Muscle layer of duodenum (tissue), 2 donors: ENCODE measurements at regions not wholly inside any gene's neighbourhood (a gene's known extent, or its start where the extent isn't known, plus 50 kb on each side); places are given as distances from the start of the nearest gene placed in this dataset.

Experiments
- H3K27ac ChIP-seq: one replicate; pipeline ENCODE4 v1.7.0; 2013; ENCODE audit warnings: mild to moderate bottlenecking, low read length
- H3K27me3 ChIP-seq: one replicate; pipeline ENCODE4 v1.7.0; 2013; ENCODE audit warnings: low read depth, mild to moderate bottlenecking, control low read depth, low read length
- H3K36me3 ChIP-seq, 2 donors: one replicate each; pipeline ENCODE4 v1.7.0; 2013; ENCODE audit warnings: low read length in 2 of 2, control low read depth in 1 of 2, mild to moderate bottlenecking in 1 of 2; ENCODE audit not compliant: insufficient read depth in 2 of 2, control insufficient read depth in 1 of 2
- H3K4me1 ChIP-seq, 2 donors: one replicate each; pipeline ENCODE4 v1.7.0; 2013; ENCODE audit warnings: low read length in 2 of 2, mild to moderate bottlenecking in 2 of 2, control low read depth in 1 of 2, moderate library complexity in 1 of 2; ENCODE audit not compliant: insufficient read depth in 2 of 2, control insufficient read depth in 1 of 2
- H3K4me3 ChIP-seq, 2 donors: one replicate each; pipeline ENCODE4 v1.7.0; 2013; ENCODE audit warnings: low read length in 2 of 2, low read depth in 1 of 2, mild to moderate bottlenecking in 1 of 2
- H3K9me3 ChIP-seq, 2 donors: one replicate each; pipeline ENCODE4 v1.7.0; 2013; ENCODE audit warnings: low read length in 2 of 2, control low read depth in 1 of 2, mild to moderate bottlenecking in 1 of 2; ENCODE audit not compliant: control insufficient read depth in 1 of 2
- donor health status: healthy.

DNA sequence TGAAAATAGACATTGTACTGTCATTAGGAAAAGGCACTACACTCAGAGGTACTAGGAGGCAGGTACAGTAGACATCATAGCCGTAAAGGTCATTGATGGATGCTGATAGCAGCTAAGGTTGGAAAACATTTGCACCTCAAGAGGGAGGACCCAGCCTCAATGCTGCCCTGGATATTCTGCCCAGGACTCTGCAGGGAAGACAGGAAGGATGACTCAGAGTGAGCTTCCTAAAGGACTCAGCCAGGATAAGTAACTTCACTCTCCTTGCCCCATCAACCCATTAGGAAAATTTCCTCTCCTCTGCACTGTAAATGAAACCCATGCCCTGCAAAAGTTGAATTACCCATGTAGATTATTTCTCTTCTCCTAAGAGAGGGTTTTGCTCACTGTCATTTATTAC lies 617.9 kb upstream of the MKI67 start:
- H3K9me3 ChIP-seq = no peaks in the 10 kb centered on the region
- no peaks in the 10 kb centered on the region for H3K27me3 ChIP-seq

DNA sequence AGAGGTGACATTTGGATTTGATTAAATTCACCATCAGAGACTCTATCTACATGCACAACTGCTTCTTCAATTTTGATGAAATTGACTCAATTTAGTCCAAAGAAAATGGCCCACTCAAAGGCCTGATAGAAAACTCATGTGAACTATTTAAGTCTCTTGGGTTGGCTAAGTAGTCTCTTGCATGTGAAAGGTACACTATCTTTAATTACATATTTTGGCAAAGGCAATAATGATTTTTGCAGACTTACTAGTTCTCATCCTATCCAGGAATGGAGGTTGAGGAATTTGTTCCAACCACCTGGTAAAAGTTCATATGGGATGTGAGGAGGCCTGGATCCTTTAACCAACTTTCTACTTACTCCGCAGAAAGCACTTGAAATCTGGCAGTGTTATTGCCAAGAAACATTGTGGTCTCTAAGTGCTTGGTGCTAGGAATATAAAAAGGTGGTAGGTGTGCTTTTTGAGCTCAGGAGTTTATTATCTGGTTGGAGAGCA lies 618.6 kb upstream of the MKI67 start:
- no peaks in the 10 kb centered on the region for H3K9me3 ChIP-seq
- H3K36me3 ChIP-seq = no peaks in the 10 kb centered on the region
- H3K27ac ChIP-seq = no peak overlapping the region
- H3K27me3 ChIP-seq = no peaks in the 10 kb centered on the region
- H3K4me1 ChIP-seq = no peaks in the 10 kb centered on the region
- H3K4me3 ChIP-seq = no peak overlapping the region

More for the DNA sequence above, 617.9 kb upstream of the MKI67 start:
- no peaks in the 10 kb centered on the region for H3K36me3 ChIP-seq
- no peaks in the 10 kb centered on the region for H3K4me1 ChIP-seq
- no peak overlapping the region for H3K4me3 ChIP-seq
- H3K27ac ChIP-seq = no peak overlapping the region

DNA sequence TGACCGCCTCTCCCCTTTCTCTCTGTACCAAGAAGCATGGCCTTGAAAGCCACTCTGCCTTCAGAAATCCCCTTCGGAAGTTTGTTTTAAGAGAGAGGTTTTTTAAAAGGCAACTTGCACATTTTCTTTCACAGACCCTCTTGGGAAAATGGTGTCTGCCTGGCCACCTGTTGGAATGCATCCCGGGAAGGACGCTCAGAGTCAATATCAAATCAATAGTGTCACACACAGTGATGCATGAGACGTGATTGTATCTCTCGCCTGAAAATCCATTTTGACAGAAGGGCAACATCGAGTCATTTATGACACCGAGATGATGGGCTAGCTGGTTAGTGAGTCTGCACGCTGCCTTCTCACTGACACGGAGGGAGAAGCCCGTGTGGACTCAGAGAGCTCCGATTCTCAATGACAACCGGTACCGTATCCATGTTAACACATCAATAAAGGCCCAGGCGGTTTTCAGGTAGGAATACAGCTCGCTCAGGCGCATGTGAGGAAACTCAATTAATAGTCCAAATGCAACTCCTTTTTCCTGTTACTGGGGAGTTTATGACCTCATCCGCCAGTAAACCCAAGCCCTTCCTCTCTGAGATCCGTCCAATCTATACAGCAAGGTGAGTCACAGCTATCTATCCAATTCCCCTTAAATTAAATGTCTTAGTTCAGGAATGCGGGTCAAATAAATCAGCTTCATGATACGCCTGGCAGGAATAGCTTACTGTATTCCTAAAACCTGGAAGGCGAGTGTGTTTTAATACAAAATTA lies 621.5 kb upstream of the MKI67 start:
- H3K9me3 ChIP-seq = peaks cover 0 to 2% of the 10 kb centered on the region in 2 donors
- no peaks in the 10 kb centered on the region for H3K36me3 ChIP-seq
- H3K4me3 ChIP-seq = no peak overlapping the region
- no peak overlapping the region for H3K27ac ChIP-seq
- H3K4me1 ChIP-seq = no peaks in the 10 kb centered on the region
- no peaks in the 10 kb centered on the region for H3K27me3 ChIP-seq

DNA sequence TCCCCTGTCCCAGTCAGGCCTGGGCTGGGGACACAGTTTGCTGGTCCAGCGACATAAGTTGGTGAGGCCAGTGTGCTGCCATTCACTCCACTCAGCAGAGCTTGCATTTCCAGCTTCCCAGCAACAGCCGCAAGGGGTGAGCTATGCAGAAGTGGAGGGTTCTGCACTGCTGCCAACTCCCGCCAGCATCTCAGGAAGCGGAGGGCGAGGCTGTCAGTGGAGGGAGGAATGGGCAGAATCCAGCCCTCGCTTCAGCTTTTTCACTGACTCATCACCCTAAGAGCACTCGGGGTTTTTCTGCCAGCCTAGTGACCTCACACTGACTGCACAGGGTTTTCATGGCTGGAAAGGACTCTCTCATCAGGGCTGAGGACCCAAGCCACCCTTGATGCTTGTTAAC lies 625.1 kb upstream of the MKI67 start:
- no peaks in the 10 kb centered on the region for H3K4me1 ChIP-seq
- H3K36me3 ChIP-seq = no peaks in the 10 kb centered on the region
- no peak overlapping the region for H3K27ac ChIP-seq
- H3K27me3 ChIP-seq = no peaks in the 10 kb centered on the region
- no peak overlapping the region for H3K4me3 ChIP-seq
- peaks cover 0 to 2% of the 10 kb centered on the region in 2 donors for H3K9me3 ChIP-seq

DNA sequence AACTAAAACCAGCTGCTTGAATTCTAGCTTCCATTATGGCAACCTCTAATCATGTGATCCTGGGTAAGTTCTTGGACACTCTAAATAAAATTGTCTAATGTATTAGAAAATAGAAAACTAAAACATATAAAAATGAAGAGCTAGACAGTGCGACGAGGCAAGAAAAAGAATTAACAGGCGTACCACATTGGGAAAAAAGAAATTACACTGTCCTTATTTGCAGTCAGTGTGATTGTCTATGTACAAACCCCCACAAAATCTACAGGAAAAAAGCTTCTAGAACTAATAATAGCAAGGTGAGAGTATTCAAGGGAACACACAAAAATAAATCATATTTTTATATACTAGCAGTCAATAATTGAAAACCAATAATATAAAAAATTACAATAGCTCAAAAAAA lies 625.6 kb upstream of the MKI67 start:
- Histone ChIP-seq H3K36me3 (no peaks in the 10 kb centered on the region), H3K4me1 (no peaks in the 10 kb centered on the region), H3K4me3 (no peak overlapping the region), H3K9me3 (peaks cover 0 to 2% of the 10 kb centered on the region in 2 donors), H3K27me3 (no peaks in the 10 kb centered on the region), H3K27ac (no peak overlapping the region)

DNA sequence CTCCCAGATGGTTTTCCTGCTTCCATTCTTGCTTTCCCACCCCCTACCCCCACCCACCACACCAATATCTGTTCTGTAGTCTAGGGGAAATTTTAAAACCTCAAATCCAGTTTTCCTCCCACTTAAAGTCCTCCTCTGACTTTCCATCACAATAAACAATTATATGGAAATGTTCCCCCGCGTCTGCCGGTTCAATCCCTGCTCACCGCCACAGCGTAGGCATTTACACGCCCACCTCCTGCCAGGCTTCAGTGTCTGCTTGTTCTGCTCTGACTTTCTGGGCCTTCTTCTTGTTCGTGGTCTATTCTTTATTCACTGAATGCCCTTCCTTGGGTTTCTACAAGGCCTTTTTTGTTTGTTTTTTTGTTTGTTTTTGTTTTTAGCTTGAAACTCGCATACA lies 633.0 kb upstream of the MKI67 start:
- no peaks in the 10 kb centered on the region for H3K36me3 ChIP-seq
- no peak overlapping the region for H3K27ac ChIP-seq
- H3K27me3 ChIP-seq = no peaks in the 10 kb centered on the region
- H3K4me3 ChIP-seq = no peak overlapping the region
- no peaks in the 10 kb centered on the region for H3K4me1 ChIP-seq
- H3K9me3 ChIP-seq = no peaks in the 10 kb centered on the region

DNA sequence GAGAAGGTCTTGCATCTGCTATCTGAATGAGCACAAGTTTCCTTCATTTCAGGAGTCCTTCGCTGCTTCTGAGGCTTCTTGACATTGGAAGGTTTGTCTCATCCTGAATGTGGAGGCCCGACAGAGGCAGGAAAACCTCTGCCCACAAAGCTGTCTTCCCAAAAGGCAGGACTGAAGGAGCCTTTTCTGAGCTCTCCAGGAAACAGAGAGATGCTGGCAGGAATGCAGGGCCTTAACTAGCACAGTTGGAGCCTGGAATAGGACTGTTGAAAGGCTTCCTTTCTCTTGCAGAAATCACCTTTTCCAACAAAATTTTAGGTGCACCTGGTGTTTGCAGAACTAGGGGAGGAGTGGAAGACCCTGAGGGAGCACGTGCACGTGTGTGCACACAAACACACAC lies 637.4 kb upstream of the MKI67 start:
- no peaks in the 10 kb centered on the region for H3K4me1 ChIP-seq
- no peaks in the 10 kb centered on the region for H3K9me3 ChIP-seq
- no peaks in the 10 kb centered on the region for H3K27me3 ChIP-seq
- no peak overlapping the region for H3K27ac ChIP-seq
- H3K36me3 ChIP-seq = no peaks in the 10 kb centered on the region
- H3K4me3 ChIP-seq = no peak overlapping the region

DNA sequence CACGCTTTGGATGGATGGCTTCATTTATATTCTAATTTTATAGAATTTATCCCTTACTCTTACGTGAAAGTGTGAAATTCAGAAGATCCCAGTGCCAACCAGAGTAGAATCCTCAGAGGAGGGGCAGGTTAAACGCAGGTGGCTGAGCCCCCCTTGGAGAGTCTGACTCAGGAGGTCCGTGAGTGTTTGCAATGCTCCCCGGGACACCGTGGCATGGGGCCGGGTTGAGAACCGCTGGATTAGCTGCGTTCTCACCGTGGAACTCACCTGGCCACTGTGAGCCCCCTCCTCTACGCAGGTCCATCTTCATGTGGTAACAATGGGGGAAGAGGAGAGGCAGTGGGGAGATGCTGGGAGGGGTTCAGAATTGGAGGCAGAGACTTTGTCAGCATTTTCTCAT lies 638.0 kb upstream of the MKI67 start:
- H3K36me3 ChIP-seq = no peaks in the 10 kb centered on the region
- H3K27me3 ChIP-seq = no peaks in the 10 kb centered on the region
- no peaks in the 10 kb centered on the region for H3K4me1 ChIP-seq
- no peak overlapping the region for H3K27ac ChIP-seq
- H3K9me3 ChIP-seq = no peaks in the 10 kb centered on the region
- H3K4me3 ChIP-seq = no peak overlapping the region

DNA sequence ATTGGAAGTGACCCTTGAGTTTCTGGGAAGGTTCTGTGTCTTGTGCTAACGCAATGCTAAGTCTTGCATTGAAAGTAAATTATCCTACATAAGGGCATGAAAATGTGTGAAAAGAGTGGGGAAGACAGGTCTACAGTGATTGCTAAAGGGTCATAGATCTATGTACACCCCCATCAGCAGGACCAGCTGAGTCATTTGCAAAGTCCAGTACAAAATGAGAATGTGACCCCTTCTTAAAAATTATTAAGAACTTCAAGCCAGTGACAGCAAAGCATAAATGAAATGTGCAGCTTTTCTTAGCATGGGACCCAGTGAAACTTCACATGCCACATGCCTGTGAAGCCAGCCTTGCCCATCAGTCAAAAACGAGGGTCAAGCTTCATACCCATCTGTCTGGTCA lies 640.7 kb upstream of the MKI67 start:
- H3K4me1 ChIP-seq = no peaks in the 10 kb centered on the region
- H3K27ac ChIP-seq = no peak overlapping the region
- H3K36me3 ChIP-seq = no peaks in the 10 kb centered on the region
- H3K27me3 ChIP-seq = no peaks in the 10 kb centered on the region
- no peak overlapping the region for H3K4me3 ChIP-seq
- no peaks in the 10 kb centered on the region for H3K9me3 ChIP-seq

DNA sequence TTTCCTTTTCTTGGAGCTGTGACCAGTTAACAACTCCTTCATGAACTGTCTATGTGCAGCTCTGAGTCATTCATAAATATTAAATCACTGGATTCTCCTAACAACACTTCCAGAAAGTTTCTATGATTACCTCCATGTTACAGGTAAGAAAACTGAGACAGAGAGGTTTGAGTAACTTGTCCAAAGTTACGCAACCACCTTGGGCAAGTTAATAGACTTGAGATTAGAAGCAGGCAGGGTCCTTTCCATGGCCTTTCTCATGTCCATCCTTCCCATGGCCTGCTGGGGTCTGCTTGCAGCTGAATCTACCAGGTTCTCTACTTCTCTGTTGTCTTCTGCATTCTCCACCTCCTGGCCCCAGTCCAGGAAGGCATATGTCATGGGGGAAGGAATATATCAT lies 648.8 kb upstream of the MKI67 start:
- no peaks in the 10 kb centered on the region for H3K27me3 ChIP-seq
- no peak overlapping the region for H3K27ac ChIP-seq

DNA sequence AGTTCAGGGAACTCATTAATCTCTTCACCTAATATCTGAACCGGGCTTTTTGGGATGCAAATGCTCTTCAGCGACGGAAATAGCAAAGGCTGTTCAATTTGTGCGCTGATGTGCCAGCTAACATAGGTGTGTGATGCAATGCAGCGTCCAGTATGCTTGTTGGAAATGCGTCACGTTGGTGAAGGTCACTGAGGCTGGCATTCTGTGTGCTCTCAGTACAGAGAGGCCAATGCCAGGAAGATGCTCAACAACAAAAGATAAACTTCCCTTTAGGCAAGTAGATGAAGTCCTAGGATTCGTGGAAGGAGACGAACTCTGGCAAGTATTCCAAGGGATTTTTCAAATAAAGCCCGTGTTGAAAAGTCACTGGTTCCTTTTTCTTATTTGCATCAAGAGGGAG lies 649.5 kb upstream of the MKI67 start:
- H3K27ac ChIP-seq = no peak overlapping the region
- H3K36me3 ChIP-seq = no peaks in the 10 kb centered on the region
- H3K4me1 ChIP-seq = no peaks in the 10 kb centered on the region
- H3K4me3 ChIP-seq = no peak overlapping the region
- H3K9me3 ChIP-seq = no peaks in the 10 kb centered on the region
- no peaks in the 10 kb centered on the region for H3K27me3 ChIP-seq

More for the DNA sequence above, 648.8 kb upstream of the MKI67 start:
- Histone ChIP-seq H3K9me3 (no peaks in the 10 kb centered on the region), H3K4me1 (no peaks in the 10 kb centered on the region), H3K4me3 (no peak overlapping the region), H3K36me3 (no peaks in the 10 kb centered on the region)

DNA sequence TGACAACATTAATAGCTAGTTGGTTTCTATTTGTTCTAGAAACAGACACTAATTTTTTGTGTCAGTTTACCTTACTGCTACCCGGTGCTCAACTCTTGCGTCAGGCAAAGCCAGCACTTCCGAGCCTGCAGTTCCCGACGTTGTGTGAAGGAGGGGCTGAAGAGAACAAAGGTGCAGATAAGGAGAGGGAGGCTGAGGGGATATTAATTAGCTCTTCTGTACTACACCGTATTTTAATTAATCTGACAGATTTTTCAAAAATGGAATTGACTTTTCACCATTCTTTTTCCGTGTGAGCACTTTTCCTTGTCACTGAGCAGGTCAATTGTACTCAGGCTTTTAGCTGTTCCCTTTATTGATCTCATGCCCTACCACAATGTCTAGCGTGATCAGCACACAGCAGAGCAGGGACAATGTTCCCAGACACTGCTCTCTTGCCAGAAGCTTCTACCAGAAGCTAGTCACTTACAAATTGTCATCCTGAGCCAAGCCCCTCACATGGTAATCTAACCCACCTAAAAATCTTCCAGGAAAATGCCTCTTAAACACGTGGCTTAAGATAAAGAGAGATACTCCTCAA lies 650.5 kb upstream of the MKI67 start:
- H3K27me3 ChIP-seq = no peaks in the 10 kb centered on the region
- no peaks in the 10 kb centered on the region for H3K36me3 ChIP-seq
- no peak overlapping the region for H3K27ac ChIP-seq
- H3K4me3 ChIP-seq = no peak overlapping the region
- no peaks in the 10 kb centered on the region for H3K9me3 ChIP-seq
- H3K4me1 ChIP-seq = no peaks in the 10 kb centered on the region
